Pulmonary artery endothelial cell (primary cell): ENCODE measurements at regions not wholly inside any gene's neighbourhood (a gene's known extent, or its start where the extent isn't known, plus 50 kb on each side); places are given as distances from the start of the nearest gene placed in this dataset.
A peak's percentile ranks its signal among the peaks of the same experiment; 100 is the strongest.
"Not testable (repeated sequence)": the region's sequence is repeated elsewhere in the genome, so short reads cannot be mapped to it uniquely, and the experiment has no call there.

Source experiments
- DNase-seq: peaks from one replicate; pipeline ENCODE4 v3.0.0-alpha.2; 2011; ENCODE audit warnings: low read depth, low spot score

- DNase-seq, result no peak
Observed at GRCh38 chr5:112570708-112571444, 151.8 kb upstream of the EPB41L4A start.

GRCh38 chr5:112573441-112573840 lies 154.4 kb upstream of the EPB41L4A start:
- DNase-seq, result no peak

GRCh38 chr5:112574536-112574935 lies 155.5 kb upstream of the EPB41L4A start:
- no peak for DNase-seq

GRCh38 chr5:112576298-112576925 lies 157.3 kb upstream of the EPB41L4A start:
- DNase-seq, result peak; percentile 19

- no peak for DNase-seq
Observed at GRCh38 chr5:112579599-112580170, 158.0 kb upstream of the APC start.

GRCh38 chr5:112581811-112582320 lies 155.8 kb upstream of the APC start:
- DNase-seq, result no peak

- DNase-seq, result no peak
Observed at GRCh38 chr5:112583166-112583565, 154.5 kb upstream of the APC start.

- DNase-seq, result no peak
Observed at GRCh38 chr5:112584781-112585180, 152.9 kb upstream of the APC start.

GRCh38 chr5:112586596-112587062 lies 151.1 kb upstream of the APC start:
- no peak for DNase-seq

GRCh38 chr5:112590858-112591257 lies 146.8 kb upstream of the APC start:
- DNase-seq, result not testable (repeated sequence)

GRCh38 chr5:112594095-112594850 lies 143.4 kb upstream of the APC start:
- no peak for DNase-seq

GRCh38 chr5:112594941-112595340 lies 142.7 kb upstream of the APC start:
- DNase-seq, result no peak

GRCh38 chr5:112597831-112598230 lies 139.9 kb upstream of the APC start:
- no peak for DNase-seq

GRCh38 chr5:112600510-112600909 lies 137.2 kb upstream of the APC start:
- DNase-seq, result not testable (repeated sequence)

GRCh38 chr5:112604732-112605630 lies 132.7 kb upstream of the APC start:
- no peak for DNase-seq

- DNase-seq, result no peak
Observed at GRCh38 chr5:112608975-112609374, 128.7 kb upstream of the APC start.

- DNase-seq, result no peak
Observed at GRCh38 chr5:112612663-112613062, 125.0 kb upstream of the APC start.

- no peak for DNase-seq
Observed at GRCh38 chr5:112614285-112614684, 123.4 kb upstream of the APC start.

GRCh38 chr5:112614986-112615385 lies 122.7 kb upstream of the APC start:
- DNase-seq, result no peak

GRCh38 chr5:112616812-112617547 lies 120.7 kb upstream of the APC start:
- no peak for DNase-seq
